Skeletal muscle tissue (tissue), 3 donors: ENCODE measurements at regions not wholly inside any gene's neighbourhood (a gene's known extent, or its start where the extent isn't known, plus 50 kb on each side); places are given as distances from the start of the nearest gene placed in this dataset.

Experiments used
- H3K27ac ChIP-seq: one replicate; pipeline ENCODE4 v1.7.0; 2013; ENCODE audit warnings: mild to moderate bottlenecking, low read depth, low read length, inconsistent platforms
- H3K27me3 ChIP-seq, 3 donors: one replicate each; pipeline ENCODE4 v1.7.0; 2013; ENCODE audit warnings: low read length in 3 of 3; ENCODE audit not compliant: control insufficient read depth in 3 of 3, insufficient read depth in 3 of 3
- H3K36me3 ChIP-seq, 3 donors: one replicate each; pipeline ENCODE4 v1.7.0; 2013; ENCODE audit warnings: low read length in 3 of 3; ENCODE audit not compliant: control insufficient read depth in 3 of 3, insufficient read depth in 3 of 3
- H3K4me1 ChIP-seq, 3 donors: one replicate each; pipeline ENCODE4 v1.7.0; 2013; ENCODE audit warnings: low read length in 3 of 3, mild to moderate bottlenecking in 3 of 3; ENCODE audit not compliant: control insufficient read depth in 3 of 3, insufficient read depth in 3 of 3
- H3K4me3 ChIP-seq, 3 donors: one replicate each; pipeline ENCODE4 v1.7.0; 2013; ENCODE audit warnings: low read length in 3 of 3
- H3K9ac ChIP-seq, 3 donors: one replicate each; pipeline ENCODE4 v1.7.0; 2013; ENCODE audit warnings: low read length in 3 of 3, mild to moderate bottlenecking in 3 of 3, moderate library complexity in 2 of 3, low read depth in 1 of 3
- H3K9me3 ChIP-seq, 3 donors: one replicate each; pipeline ENCODE4 v1.7.0; 2013; ENCODE audit warnings: low read length in 3 of 3; ENCODE audit not compliant: control insufficient read depth in 3 of 3
- donor health status: Osteomylitis.

DNA sequence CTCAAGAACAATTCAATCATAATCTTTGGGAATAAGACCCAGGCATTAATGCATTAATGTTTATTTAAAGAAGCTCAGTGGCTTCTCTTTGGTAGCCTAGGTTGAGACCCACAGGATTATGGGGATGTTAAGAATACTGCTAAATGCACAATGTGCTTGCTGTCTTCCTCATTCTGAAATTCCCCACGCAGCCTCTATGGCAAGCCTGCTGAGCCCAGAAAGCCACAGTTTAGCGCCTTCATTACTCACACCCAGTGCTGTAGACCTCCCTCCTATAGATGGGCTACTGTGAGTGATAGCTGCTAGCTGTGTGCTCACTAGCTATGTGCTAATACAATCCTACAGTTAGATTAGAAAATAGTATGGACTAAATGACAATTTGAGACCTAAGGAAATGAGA is 90.6 kb downstream of the TNFSF13B start:
- Histone ChIP-seq H3K9me3 (no peaks in the 10 kb centered on the region), H3K27me3 (no peaks in the 10 kb centered on the region), H3K27ac (no peak overlapping the region), H3K4me3 (no peak overlapping the region), H3K4me1 (no peaks in the 10 kb centered on the region), H3K9ac (no peak overlapping the region), H3K36me3 (no peaks in the 10 kb centered on the region)

DNA sequence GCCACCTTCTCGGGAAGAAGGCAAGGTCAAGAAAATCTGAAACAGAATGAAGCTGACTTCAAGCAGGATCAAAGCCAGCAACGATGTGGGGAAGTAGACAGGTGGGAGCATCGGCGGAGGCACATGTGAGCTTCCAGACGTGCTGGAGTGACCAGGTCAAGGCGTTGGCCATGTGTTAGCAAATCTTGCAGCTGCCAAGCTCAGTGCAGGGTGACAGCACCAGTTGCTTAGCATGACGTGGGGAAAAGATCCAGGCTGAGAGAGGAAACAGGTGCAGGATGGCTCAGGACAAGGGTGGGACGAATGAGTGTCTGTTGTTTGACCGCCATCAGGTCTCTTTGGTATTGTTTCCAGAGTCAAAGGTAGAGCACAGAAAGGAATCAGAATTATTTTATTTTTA is 92.3 kb downstream of the TNFSF13B start:
- Histone ChIP-seq H3K9ac (no peak overlapping the region), H3K27ac (no peak overlapping the region), H3K4me3 (no peak overlapping the region), H3K4me1 (no peaks in the 10 kb centered on the region), H3K9me3 (no peaks in the 10 kb centered on the region), H3K36me3 (no peaks in the 10 kb centered on the region), H3K27me3 (no peaks in the 10 kb centered on the region)

DNA sequence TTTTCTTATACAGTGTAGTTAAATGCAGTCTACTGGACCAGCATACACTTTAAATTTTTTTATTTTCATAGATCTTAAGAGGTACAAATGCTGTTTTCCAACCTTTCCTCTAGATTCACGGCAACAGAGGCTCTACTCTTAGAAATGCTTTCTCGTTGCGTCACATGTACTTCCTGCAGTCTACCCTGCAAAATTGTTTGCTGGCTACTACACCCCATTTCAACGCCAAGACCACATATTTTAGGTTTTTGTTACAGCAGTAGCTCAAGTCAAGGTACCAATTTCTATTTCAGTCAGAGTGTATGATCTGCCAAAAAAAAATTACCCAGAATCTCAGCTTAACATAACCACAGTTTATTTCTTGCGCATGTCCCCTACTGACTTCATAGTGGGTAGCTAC is 94.1 kb downstream of the TNFSF13B start:
- H3K4me1 ChIP-seq: no peaks in the 10 kb centered on the region
- no peak overlapping the region for H3K9ac ChIP-seq
- H3K27ac ChIP-seq: no peak overlapping the region
- no peak overlapping the region for H3K4me3 ChIP-seq
- H3K9me3 ChIP-seq: no peaks in the 10 kb centered on the region
- H3K36me3 ChIP-seq: no peaks in the 10 kb centered on the region
- H3K27me3 ChIP-seq: no peaks in the 10 kb centered on the region

DNA sequence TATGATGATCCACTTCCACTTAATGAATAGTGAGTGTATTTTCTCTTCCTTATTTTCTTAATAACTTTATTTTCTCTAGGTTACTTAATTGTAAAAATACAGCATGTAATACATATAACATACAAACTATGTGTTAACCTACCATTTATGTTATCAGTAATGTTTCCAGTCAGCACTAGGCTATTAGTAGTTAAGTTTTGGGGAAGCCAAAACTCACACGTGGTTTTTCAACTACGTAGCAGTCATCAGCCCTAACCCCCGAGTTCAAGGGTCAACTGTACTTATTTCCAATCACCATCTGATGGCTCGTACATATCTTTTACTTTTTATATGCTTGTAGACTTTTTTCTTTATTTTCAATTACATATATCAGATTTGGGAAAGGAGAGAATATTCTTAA is 95.7 kb downstream of the TNFSF13B start:
- no peaks in the 10 kb centered on the region for H3K27me3 ChIP-seq

DNA sequence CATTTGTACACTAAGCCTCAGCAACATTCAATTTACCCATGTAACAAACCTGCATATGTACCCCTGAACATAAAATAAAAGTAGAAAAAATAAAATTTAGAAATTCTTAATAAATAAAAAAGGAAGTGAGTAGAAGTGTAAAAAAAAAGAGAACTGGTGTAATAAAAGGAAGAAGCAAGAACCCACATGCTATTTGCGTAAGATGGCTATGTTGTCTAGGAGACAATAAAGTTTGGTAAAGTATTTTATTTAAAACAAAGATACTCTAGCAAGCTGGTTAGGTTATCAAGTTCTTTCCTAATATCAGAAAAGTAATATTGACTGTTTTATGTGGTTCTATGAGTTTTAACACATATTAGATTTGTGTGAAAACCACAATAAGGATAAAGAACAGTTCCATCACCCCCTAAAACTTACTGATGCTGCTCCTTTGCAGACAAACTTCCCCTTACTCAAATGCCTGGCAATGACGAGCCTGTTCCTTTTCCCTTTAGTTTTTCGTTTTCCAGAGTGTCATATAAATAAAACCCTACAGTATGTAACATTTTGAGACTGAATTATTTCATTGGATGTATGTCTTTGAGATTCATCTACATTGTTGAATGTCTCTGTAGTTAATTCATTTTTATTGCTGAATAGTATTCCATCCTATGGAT is 98.9 kb downstream of the TNFSF13B start:
- no peak overlapping the region for H3K9ac ChIP-seq
- no peaks in the 10 kb centered on the region for H3K9me3 ChIP-seq
- H3K36me3 ChIP-seq: no peaks in the 10 kb centered on the region
- no peak overlapping the region for H3K4me3 ChIP-seq
- H3K27me3 ChIP-seq: no peaks in the 10 kb centered on the region
- H3K27ac ChIP-seq: no peak overlapping the region
- H3K4me1 ChIP-seq: no peaks in the 10 kb centered on the region

More for the DNA sequence above, 95.7 kb downstream of the TNFSF13B start:
- Histone ChIP-seq H3K4me1 (no peaks in the 10 kb centered on the region), H3K27ac (no peak overlapping the region), H3K36me3 (no peaks in the 10 kb centered on the region), H3K4me3 (no peak overlapping the region), H3K9ac (no peak overlapping the region), H3K9me3 (no peaks in the 10 kb centered on the region)

DNA sequence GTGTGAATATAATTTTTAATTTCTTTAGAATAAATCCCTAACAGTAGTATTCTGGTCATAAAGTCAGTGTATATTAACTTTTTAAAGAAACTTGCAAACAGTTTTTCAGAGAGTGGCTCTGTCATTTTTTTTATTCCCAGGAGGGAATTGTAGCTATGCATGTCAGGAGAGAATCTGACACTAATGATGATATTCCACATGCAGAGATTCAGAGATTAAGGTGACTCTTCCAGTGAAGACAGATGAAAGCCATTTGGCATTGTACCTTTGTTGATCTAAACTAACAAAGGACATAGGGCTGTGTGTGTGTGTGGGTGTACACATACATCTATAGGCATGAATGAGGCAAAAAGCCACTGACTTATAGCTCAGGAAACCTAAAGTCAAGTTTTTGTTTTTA is 99.9 kb downstream of the TNFSF13B start:
- Histone ChIP-seq H3K27ac (no peak overlapping the region), H3K9me3 (no peaks in the 10 kb centered on the region)

DNA sequence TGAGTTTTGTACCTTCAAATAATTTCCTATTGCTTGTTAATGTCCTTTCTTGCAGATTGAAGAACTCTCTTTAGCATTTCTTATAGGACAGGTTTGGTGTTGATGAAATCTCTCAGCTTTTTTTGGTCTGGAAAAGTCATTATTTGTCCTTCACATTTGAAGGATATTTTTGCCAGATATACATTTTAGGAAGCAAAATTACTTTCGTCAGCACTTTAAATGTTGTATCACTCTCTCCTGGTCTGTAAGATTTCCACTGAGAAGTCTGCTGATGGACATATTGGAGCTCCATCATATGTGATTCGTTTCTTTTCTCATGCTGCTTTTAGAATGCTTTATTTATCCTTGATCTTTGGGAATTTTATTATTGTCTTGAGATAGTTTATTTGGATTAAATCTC is 105.5 kb downstream of the TNFSF13B start:
- H3K4me3 ChIP-seq: no peak overlapping the region
- H3K4me1 ChIP-seq: no peaks in the 10 kb centered on the region
- no peak overlapping the region for H3K9ac ChIP-seq
- H3K27ac ChIP-seq: no peak overlapping the region
- no peaks in the 10 kb centered on the region for H3K27me3 ChIP-seq
- no peaks in the 10 kb centered on the region for H3K36me3 ChIP-seq
- H3K9me3 ChIP-seq: no peaks in the 10 kb centered on the region

More for the DNA sequence above, 99.9 kb downstream of the TNFSF13B start:
- H3K4me1 ChIP-seq: no peaks in the 10 kb centered on the region
- H3K9ac ChIP-seq: no peak overlapping the region
- no peak overlapping the region for H3K4me3 ChIP-seq
- H3K27me3 ChIP-seq: no peaks in the 10 kb centered on the region
- no peaks in the 10 kb centered on the region for H3K36me3 ChIP-seq

DNA sequence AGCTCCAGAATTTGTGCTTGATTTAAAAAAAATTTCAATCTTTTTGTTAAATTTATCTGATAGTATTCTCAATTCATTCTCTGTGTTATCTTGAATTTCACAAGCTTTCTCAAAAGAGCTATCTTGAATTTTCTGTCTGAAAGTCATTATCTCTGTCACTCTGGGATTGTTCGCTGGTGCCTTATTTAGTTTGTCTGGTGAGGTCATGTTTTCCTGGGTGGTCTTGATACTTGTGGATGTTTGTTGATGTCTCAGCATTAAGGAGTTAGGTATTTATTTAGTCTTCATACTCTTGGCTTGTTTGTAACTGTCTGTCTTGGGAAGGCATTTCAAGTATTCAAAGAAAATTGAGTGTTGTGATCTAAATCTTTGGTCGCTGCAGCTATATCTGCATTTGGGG is 106.3 kb downstream of the TNFSF13B start:
- no peak overlapping the region for H3K27ac ChIP-seq
- H3K9me3 ChIP-seq: no peaks in the 10 kb centered on the region
- no peaks in the 10 kb centered on the region for H3K4me1 ChIP-seq
- no peaks in the 10 kb centered on the region for H3K36me3 ChIP-seq
- H3K9ac ChIP-seq: no peak overlapping the region
- H3K27me3 ChIP-seq: no peaks in the 10 kb centered on the region
- no peak overlapping the region for H3K4me3 ChIP-seq

DNA sequence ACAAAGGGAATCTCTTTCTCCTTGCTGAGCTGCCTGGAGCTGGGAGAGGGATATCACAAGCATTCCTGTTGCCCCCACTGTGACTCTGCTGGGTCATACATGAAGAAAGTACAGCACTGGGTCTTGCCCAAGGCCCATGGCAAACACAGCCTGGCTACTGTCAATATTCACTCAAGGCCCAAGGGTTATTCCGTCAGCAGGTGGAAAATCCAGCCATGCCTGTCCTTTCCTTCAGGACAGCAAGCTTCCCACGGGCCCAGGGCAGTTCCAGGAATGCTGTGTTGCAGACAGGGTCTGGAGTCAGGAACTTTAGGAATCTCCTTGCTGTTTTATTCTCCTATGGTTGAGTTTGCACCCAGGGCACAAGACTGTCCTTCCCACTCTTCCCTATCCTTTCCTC is 106.8 kb downstream of the TNFSF13B start:
- no peak overlapping the region for H3K27ac ChIP-seq
- H3K27me3 ChIP-seq: no peaks in the 10 kb centered on the region

DNA sequence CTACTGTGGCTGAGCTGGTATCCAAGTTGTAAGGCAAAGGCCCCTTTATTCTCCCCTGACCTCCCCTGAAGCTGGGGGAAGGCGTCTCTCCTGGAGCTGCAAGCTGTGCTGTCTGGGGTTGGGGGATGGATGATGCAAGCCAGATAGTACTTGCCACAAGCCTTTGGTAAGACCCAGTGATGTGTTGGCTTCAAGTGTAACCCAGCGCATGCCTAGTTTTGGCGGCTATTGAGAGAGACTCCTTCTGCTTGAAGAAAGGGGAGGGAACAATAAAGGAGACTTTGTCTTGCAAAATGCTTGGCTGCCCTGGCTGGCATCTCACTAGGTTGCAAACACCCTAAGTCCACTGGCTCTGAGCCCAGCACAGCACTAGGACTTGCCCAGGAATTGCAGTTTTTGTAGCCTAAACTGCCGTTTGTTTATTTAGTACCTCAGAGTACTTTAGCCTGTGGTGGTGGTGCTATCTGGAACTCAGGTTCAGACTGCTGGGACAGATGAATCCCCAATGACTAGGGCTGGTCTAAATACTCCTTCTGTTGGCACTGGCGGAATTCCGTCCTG is 108.2 kb downstream of the TNFSF13B start:
- H3K36me3 ChIP-seq: no peaks in the 10 kb centered on the region
- no peak overlapping the region for H3K9ac ChIP-seq
- no peaks in the 10 kb centered on the region for H3K4me1 ChIP-seq
- no peak overlapping the region for H3K27ac ChIP-seq
- no peaks in the 10 kb centered on the region for H3K9me3 ChIP-seq
- H3K27me3 ChIP-seq: no peaks in the 10 kb centered on the region
- H3K4me3 ChIP-seq: no peak overlapping the region

More for the DNA sequence above, 106.8 kb downstream of the TNFSF13B start:
- Histone ChIP-seq H3K4me3 (no peak overlapping the region), H3K9ac (no peak overlapping the region), H3K36me3 (no peaks in the 10 kb centered on the region), H3K9me3 (no peaks in the 10 kb centered on the region), H3K4me1 (no peaks in the 10 kb centered on the region)
